ENCODE measurements at regions not wholly inside any gene's neighbourhood (a gene's known extent, or its start where the extent isn't known, plus 50 kb on each side); places are given as distances from the start of the nearest gene placed in this dataset.

GRCh38 chr3:23657647-23658046 is 148.1 kb upstream of the UBE2E1 start:
- ATAC-seq (ENCODE audit: low read depth in 2 of 2), result no peak
- Mint-ChIP-seq H3K4me3 (no peak overlapping the region), H3K27ac (no peak overlapping the region), H3K36me3 (peaks cover 3% of the 10 kb centered on the region), H3K4me1 (peaks cover 0 to 10% (median 2%) of the 10 kb centered on the region in 4 donors), H3K27me3 (peaks cover 13% of the 10 kb centered on the region), H3K9me3 (peaks cover 0 to 4% (median 2%) of the 10 kb centered on the region in 7 donors)
- no peaks in the 10 kb centered on the region for H3K36me3 ChIP-seq (ENCODE audit: control insufficient read depth, insufficient read depth, low read length)
- H3K27me3 ChIP-seq (ENCODE audit: control insufficient read depth, insufficient read depth, low read length), result no peaks in the 10 kb centered on the region
- no peaks in the 10 kb centered on the region for H3K4me1 ChIP-seq (ENCODE audit: control insufficient read depth, insufficient read depth, low read length, poor library complexity, severe bottlenecking)
- H3K4me3 ChIP-seq (ENCODE audit: low read depth, low read length), result no peak overlapping the region
- no peaks in the 10 kb centered on the region for H3K9me3 ChIP-seq (ENCODE audit: control insufficient read depth in 2 of 2, low read length in 2 of 2)
- DNase-seq, result no peak
- H3K27ac ChIP-seq (ENCODE audit: insufficient read depth, low read length, poor library complexity, severe bottlenecking), result no peak overlapping the region

DNA sequence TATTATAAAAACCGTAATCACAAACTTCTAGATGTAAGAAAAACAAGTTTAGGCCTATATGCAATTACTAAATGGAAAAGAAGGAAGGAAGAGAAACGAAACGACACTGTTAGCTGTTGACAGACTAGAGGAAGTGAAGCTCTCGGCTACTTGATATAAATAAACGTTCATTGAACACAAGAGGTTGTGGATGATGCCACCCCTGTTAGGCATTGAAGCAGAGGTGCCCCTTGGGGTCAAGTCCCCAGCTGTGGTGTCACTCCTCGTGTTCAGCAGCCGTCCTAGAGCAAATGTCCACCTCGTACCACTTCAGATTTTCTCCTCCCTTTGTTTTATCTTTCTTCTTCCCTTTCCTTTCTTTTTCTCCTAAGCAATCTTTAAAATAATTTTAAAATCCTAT is 146.5 kb upstream of the UBE2E1 start:
- no peaks in the 10 kb centered on the region for H3K27me3 ChIP-seq (ENCODE audit: control insufficient read depth, insufficient read depth, low read length)
- H3K27ac ChIP-seq (ENCODE audit: insufficient read depth, low read length, poor library complexity, severe bottlenecking), result no peak overlapping the region
- H3K4me1 Mint-ChIP-seq, result peaks cover 0 to 3% (median under 1%) of the 10 kb centered on the region in 4 donors
- H3K27me3 Mint-ChIP-seq, result peaks cover 13% of the 10 kb centered on the region
- H3K9me3 Mint-ChIP-seq, result peaks cover 0 to 4% (median 2%) of the 10 kb centered on the region in 7 donors
- no peak overlapping the region for H3K27ac Mint-ChIP-seq
- no peaks in the 10 kb centered on the region for H3K9me3 ChIP-seq (ENCODE audit: control insufficient read depth in 2 of 2, low read length in 2 of 2)
- H3K4me3 ChIP-seq (ENCODE audit: low read depth, low read length), result no peak overlapping the region
- no peak overlapping the region for H3K4me3 Mint-ChIP-seq
- DNase-seq (no peak), ATAC-seq (ENCODE audit: low read depth in 2 of 2) (no peak)
- no peaks in the 10 kb centered on the region for H3K4me1 ChIP-seq (ENCODE audit: control insufficient read depth, insufficient read depth, low read length, poor library complexity, severe bottlenecking)
- no peaks in the 10 kb centered on the region for H3K36me3 ChIP-seq (ENCODE audit: control insufficient read depth, insufficient read depth, low read length)
- peaks cover 3% of the 10 kb centered on the region for H3K36me3 Mint-ChIP-seq

DNA sequence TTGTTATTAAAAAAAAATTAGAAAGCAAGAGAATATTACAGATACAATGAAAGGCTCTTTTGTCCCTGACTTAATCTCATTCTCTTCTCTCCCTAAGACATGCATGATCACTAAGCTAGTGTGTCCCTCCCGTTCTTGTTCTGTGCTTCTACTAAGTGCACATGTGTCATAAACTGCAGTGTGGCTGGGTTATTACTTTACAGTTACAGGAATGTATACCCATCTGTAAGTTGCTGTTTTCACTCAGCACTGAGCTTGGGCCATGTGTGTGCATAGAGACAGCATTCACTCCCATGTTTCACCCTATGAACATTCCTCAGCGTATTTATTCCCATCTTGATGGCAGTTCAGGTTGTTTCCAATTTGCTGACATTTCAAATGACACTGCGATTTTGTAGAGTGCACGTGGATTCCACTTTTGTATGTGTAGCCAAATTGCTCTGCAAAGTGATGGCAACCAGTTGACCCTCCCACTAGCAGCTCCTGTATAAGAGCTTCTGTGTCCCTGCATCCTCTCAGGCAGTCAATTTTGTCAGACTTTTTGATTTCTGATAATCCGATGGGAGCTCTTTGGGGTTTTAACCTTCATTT is 145.8 kb upstream of the UBE2E1 start:
- H3K27me3 ChIP-seq (ENCODE audit: control insufficient read depth, insufficient read depth, low read length), result no peaks in the 10 kb centered on the region
- Mint-ChIP-seq H3K4me3 (no peak overlapping the region), H3K36me3 (no peaks in the 10 kb centered on the region), H3K27me3 (peaks cover 13% of the 10 kb centered on the region), H3K27ac (peak overlapping the region in 1 of 3 donors; percentile 60), H3K9me3 (peaks cover 0 to 6% (median 2%) of the 10 kb centered on the region in 7 donors), H3K4me1 (no peaks in the 10 kb centered on the region)
- H3K36me3 ChIP-seq (ENCODE audit: control insufficient read depth, insufficient read depth, low read length), result no peaks in the 10 kb centered on the region
- no peak overlapping the region for H3K27ac ChIP-seq (ENCODE audit: insufficient read depth, low read length, poor library complexity, severe bottlenecking)
- ATAC-seq (ENCODE audit: low read depth in 2 of 2), result no peak
- H3K4me3 ChIP-seq (ENCODE audit: low read depth, low read length), result no peak overlapping the region
- no peaks in the 10 kb centered on the region for H3K4me1 ChIP-seq (ENCODE audit: control insufficient read depth, insufficient read depth, low read length, poor library complexity, severe bottlenecking)
- no peaks in the 10 kb centered on the region for H3K9me3 ChIP-seq (ENCODE audit: control insufficient read depth in 2 of 2, low read length in 2 of 2)
- DNase-seq, result no peak

DNA sequence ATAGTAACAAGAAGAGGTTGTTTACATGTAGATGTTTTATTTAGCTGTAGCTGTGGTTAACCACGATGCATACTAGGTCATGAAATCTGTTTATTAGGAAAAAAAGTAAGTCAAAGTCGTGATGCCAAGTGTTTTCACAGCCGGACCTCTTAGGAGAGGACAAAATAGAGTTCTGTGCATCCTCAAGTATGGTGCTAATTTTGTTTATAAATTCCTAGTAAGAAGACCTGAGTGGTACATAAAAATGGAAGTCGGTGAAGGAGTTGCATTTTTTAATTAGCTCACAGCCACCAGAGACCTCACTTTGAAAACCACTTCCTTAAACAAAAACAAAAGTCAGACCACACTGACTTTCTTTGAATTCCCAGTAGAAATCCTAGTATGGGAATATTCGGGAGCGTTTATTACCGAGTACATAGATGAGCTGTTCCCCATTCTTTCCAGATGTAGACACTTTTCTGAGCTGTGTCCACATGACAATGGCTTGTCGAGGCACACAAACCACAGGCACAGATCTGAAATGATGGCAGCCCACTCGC is 143.6 kb upstream of the UBE2E1 start:
- Histone ChIP-seq H3K27ac (ENCODE audit: insufficient read depth, low read length, poor library complexity, severe bottlenecking) (no peak overlapping the region), H3K4me3 (ENCODE audit: low read depth, low read length) (no peak overlapping the region), H3K36me3 (ENCODE audit: control insufficient read depth, insufficient read depth, low read length) (no peaks in the 10 kb centered on the region), H3K27me3 (ENCODE audit: control insufficient read depth, insufficient read depth, low read length) (no peaks in the 10 kb centered on the region), H3K4me1 (ENCODE audit: control insufficient read depth, insufficient read depth, low read length, poor library complexity, severe bottlenecking) (no peaks in the 10 kb centered on the region), H3K9me3 (ENCODE audit: control insufficient read depth in 2 of 2, low read length in 2 of 2) (no peaks in the 10 kb centered on the region)
- no peak for ATAC-seq (ENCODE audit: low read depth in 2 of 2)
- Mint-ChIP-seq H3K4me3 (no peak overlapping the region), H3K27ac (no peak overlapping the region), H3K9me3 (peaks cover 0 to 3% (median 1%) of the 10 kb centered on the region in 7 donors), H3K4me1 (no peaks in the 10 kb centered on the region), H3K36me3 (no peaks in the 10 kb centered on the region), H3K27me3 (peaks cover 18% of the 10 kb centered on the region)
- DNase-seq, result no peak

GRCh38 chr3:23663246-23663645 is 142.5 kb upstream of the UBE2E1 start:
- no peak overlapping the region for H3K27ac Mint-ChIP-seq

DNA sequence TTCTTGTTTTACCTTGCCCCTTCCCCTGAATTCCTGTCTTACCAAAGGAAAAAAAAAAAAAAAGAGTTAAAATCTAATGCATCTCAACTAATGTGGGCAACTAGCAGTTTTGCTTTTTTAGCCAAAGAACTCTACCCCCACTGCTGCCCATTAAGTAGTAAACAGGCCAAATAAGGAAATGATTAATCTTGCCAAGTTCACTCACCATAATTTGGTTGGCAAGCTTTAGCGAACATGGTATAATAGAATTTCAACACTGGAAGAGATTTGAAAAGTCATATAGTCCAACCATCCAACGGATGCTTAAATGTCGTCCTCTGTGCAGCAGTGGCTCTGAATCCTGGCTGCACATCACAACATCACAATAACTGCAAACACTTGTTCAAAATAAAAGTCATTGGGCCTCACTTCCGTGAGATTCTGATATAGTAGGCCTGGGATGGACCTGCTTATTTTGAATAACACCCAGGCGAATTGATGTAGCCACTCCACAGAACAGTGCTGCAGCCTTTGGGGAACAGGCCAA is 142.0 kb upstream of the UBE2E1 start:
- Histone ChIP-seq H3K27ac (ENCODE audit: insufficient read depth, low read length, poor library complexity, severe bottlenecking) (no peak overlapping the region), H3K4me3 (ENCODE audit: low read depth, low read length) (no peak overlapping the region), H3K36me3 (ENCODE audit: control insufficient read depth, insufficient read depth, low read length) (no peaks in the 10 kb centered on the region), H3K9me3 (ENCODE audit: control insufficient read depth in 2 of 2, low read length in 2 of 2) (no peaks in the 10 kb centered on the region), H3K27me3 (ENCODE audit: control insufficient read depth, insufficient read depth, low read length) (no peaks in the 10 kb centered on the region), H3K4me1 (ENCODE audit: control insufficient read depth, insufficient read depth, low read length, poor library complexity, severe bottlenecking) (no peaks in the 10 kb centered on the region)
- Mint-ChIP-seq H3K4me1 (no peaks in the 10 kb centered on the region), H3K27ac (no peak overlapping the region), H3K9me3 (peaks cover 0 to 3% (median 1%) of the 10 kb centered on the region in 7 donors), H3K4me3 (no peak overlapping the region), H3K36me3 (no peaks in the 10 kb centered on the region), H3K27me3 (peaks cover 17% of the 10 kb centered on the region)
- DNase-seq (no peak), ATAC-seq (ENCODE audit: low read depth in 2 of 2) (no peak)

More at GRCh38 chr3:23663246-23663645, 142.5 kb upstream of the UBE2E1 start:
- no peaks in the 10 kb centered on the region for H3K27me3 ChIP-seq (ENCODE audit: control insufficient read depth, insufficient read depth, low read length)
- H3K4me3 ChIP-seq (ENCODE audit: low read depth, low read length), result no peak overlapping the region
- H3K4me1 ChIP-seq (ENCODE audit: control insufficient read depth, insufficient read depth, low read length, poor library complexity, severe bottlenecking), result no peaks in the 10 kb centered on the region
- DNase-seq (no peak), ATAC-seq (ENCODE audit: low read depth in 2 of 2) (no peak)
- H3K27ac ChIP-seq (ENCODE audit: insufficient read depth, low read length, poor library complexity, severe bottlenecking), result no peak overlapping the region
- peaks cover 0 to 3% (median 1%) of the 10 kb centered on the region in 7 donors for H3K9me3 Mint-ChIP-seq
- no peaks in the 10 kb centered on the region for H3K4me1 Mint-ChIP-seq
- H3K4me3 Mint-ChIP-seq, result no peak overlapping the region
- no peaks in the 10 kb centered on the region for H3K36me3 Mint-ChIP-seq
- no peaks in the 10 kb centered on the region for H3K9me3 ChIP-seq (ENCODE audit: control insufficient read depth in 2 of 2, low read length in 2 of 2)
- H3K27me3 Mint-ChIP-seq, result peaks cover 18% of the 10 kb centered on the region
- H3K36me3 ChIP-seq (ENCODE audit: control insufficient read depth, insufficient read depth, low read length), result no peaks in the 10 kb centered on the region

DNA sequence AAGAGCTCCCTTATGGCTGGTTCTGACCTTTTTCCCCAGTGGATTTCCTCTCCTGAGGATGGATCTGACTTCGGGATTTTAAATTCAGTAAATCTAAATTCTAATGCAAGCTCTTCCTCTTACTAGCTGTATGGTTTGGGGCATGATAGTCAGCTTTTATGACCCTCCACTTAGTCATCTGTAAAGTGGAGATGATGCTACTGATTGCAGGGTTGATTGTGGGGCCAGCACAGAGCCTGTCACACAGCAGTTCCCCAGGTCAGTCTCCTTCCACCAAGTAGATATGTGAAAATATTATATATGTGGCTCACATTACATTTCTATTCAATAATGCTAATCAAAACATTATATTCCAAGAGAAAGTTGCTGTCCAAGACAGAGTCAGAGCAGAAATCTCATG is 141.3 kb upstream of the UBE2E1 start:
- H3K27me3 Mint-ChIP-seq, result peaks cover 13% of the 10 kb centered on the region
- Histone ChIP-seq H3K36me3 (ENCODE audit: control insufficient read depth, insufficient read depth, low read length) (no peaks in the 10 kb centered on the region), H3K4me1 (ENCODE audit: control insufficient read depth, insufficient read depth, low read length, poor library complexity, severe bottlenecking) (no peaks in the 10 kb centered on the region), H3K4me3 (ENCODE audit: low read depth, low read length) (no peak overlapping the region), H3K9me3 (ENCODE audit: control insufficient read depth in 2 of 2, low read length in 2 of 2) (no peaks in the 10 kb centered on the region), H3K27me3 (ENCODE audit: control insufficient read depth, insufficient read depth, low read length) (no peaks in the 10 kb centered on the region), H3K27ac (ENCODE audit: insufficient read depth, low read length, poor library complexity, severe bottlenecking) (no peak overlapping the region)
- no peak overlapping the region for H3K4me3 Mint-ChIP-seq
- ATAC-seq (ENCODE audit: low read depth in 2 of 2) (no peak), DNase-seq (no peak)
- H3K4me1 Mint-ChIP-seq, result no peaks in the 10 kb centered on the region
- no peak overlapping the region for H3K27ac Mint-ChIP-seq
- peaks cover 0 to 3% (median under 1%) of the 10 kb centered on the region in 7 donors for H3K9me3 Mint-ChIP-seq
- H3K36me3 Mint-ChIP-seq, result no peaks in the 10 kb centered on the region

- H3K4me1 Mint-ChIP-seq, result no peaks in the 10 kb centered on the region
- H3K27ac ChIP-seq (ENCODE audit: insufficient read depth, low read length, poor library complexity, severe bottlenecking), result no peak overlapping the region
- no peak overlapping the region for H3K4me3 Mint-ChIP-seq
- no peaks in the 10 kb centered on the region for H3K4me1 ChIP-seq (ENCODE audit: control insufficient read depth, insufficient read depth, low read length, poor library complexity, severe bottlenecking)
- H3K27me3 ChIP-seq (ENCODE audit: control insufficient read depth, insufficient read depth, low read length), result no peaks in the 10 kb centered on the region
- H3K36me3 ChIP-seq (ENCODE audit: control insufficient read depth, insufficient read depth, low read length), result no peaks in the 10 kb centered on the region
- no peak overlapping the region for H3K27ac Mint-ChIP-seq
- no peaks in the 10 kb centered on the region for H3K9me3 ChIP-seq (ENCODE audit: control insufficient read depth in 2 of 2, low read length in 2 of 2)
- ATAC-seq (ENCODE audit: low read depth in 2 of 2) (no peak), DNase-seq (no peak)
- H3K9me3 Mint-ChIP-seq, result peaks cover 0 to 3% (median 0%) of the 10 kb centered on the region in 7 donors
- H3K4me3 ChIP-seq (ENCODE audit: low read depth, low read length), result no peak overlapping the region
- H3K27me3 Mint-ChIP-seq, result peaks cover 12% of the 10 kb centered on the region
- H3K36me3 Mint-ChIP-seq, result no peaks in the 10 kb centered on the region
Observed at GRCh38 chr3:23665741-23666140, 140.0 kb upstream of the UBE2E1 start.
